ENCODE measurements at regions not wholly inside any gene's neighbourhood (a gene's known extent, or its start where the extent isn't known, plus 50 kb on each side); places are given as distances from the start of the nearest gene placed in this dataset.
A peak's percentile ranks its signal among the peaks of the same experiment; 100 is the strongest.

DNA sequence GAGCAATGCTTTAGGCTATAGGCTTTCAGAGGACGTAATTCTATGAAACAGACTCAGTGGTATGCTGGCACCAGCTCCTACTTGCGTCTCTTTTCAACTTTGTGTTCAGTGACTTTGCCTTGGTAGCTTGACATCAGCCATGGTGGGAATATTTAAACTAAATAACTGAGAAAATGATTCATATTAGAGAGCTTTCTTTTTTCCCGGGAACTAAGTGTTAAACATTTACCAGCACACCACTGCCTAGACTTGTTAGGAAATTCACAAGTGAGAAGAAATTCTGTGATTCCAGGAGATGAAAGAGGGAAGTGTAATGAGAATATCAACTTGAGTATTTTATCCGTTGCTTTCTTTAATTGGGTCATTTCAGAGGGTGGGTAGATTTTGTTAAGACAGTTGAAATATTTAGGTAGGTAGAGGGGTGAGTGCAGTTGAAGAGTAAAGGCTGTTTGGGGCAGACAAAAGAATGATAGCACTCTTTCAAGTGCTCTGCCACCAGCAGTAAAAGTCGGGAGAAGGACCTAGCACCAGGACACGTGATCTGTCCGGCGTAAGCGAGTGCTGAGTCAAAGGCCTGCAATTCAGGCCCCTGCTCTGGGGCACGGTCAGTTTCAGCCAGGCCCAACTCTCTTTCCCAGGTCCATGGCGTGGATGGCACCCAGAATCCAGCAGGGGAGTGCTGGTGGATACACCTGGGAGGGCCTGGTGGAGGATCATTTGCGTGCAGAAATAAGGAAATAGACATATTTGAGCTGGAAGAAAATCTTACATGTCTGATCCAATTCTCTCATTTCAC is 206.3 kb downstream of the SNX10 start:
- intact Hi-C loops (cut with DNase I), result no loop called here
- DNase-seq, result no peak
- H3K27ac ChIP-seq, result no peak overlapping the region
- no peaks in the 10 kb centered on the region for H3K36me3 ChIP-seq
- TF ChIP-seq CTCF (IDR thresholded peaks at IDR 0.05) (no peak), POLR2A (IDR thresholded peaks at IDR 0.05) (no peak)
- H3K9me3 ChIP-seq, result no peaks in the 10 kb centered on the region
- peaks cover 0 to 5% (median 0%) of the 10 kb centered on the region in 4 donors for H3K27me3 ChIP-seq
- H3K4me1 ChIP-seq, result peaks cover 0 to 9% (median 0%) of the 10 kb centered on the region in 3 donors
- WGBS, 2 donors, result 79 to 88% methylated on average over 11 to 12 of the region's 12 CpGs
- H3K4me3 ChIP-seq, result no peak overlapping the region

DNA sequence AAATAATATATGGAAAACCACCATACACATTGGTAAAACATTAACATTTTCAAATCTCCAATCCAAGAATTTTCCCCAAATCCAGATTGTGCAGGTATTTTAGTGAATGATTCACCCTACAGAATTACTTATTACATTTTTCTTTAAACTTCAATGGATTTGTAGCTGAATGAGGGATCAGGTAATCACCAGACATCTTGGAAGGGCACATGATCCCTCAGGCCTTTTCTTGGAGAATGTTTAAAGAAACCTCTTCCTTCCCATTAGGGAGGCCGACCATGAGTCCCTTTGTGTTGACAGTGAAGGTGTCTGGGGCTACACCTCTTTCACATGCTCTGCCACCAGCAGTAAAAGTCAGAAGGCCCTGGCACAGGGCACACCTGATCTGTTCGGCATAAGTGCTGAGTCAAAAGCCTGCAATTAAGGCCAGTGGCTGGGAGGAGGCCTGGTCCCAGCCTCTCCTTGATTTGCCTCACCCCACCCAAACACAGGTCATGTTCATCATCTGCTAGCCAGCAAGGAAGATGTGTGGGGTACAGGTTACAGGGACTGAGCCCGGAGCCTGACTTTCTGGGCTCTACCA is 207.7 kb downstream of the SNX10 start:
- H3K9me3 ChIP-seq, result no peaks in the 10 kb centered on the region
- H3K4me1 ChIP-seq, result peaks cover 0 to 6% (median 0%) of the 10 kb centered on the region in 3 donors
- intact Hi-C loops (cut with DNase I), result no loop called here
- no peak for DNase-seq
- H3K36me3 ChIP-seq, result no peaks in the 10 kb centered on the region
- no peak for TF ChIP-seq POLR2A (IDR thresholded peaks at IDR 0.05)
- TF ChIP-seq CTCF (IDR thresholded peaks at IDR 0.05), result no peak
- no peak overlapping the region for H3K4me3 ChIP-seq
- H3K27me3 ChIP-seq, result peaks cover 0 to 20% (median 0%) of the 10 kb centered on the region in 4 donors
- 68 to 70% methylated on average over 2 to 3 of the region's 3 CpGs for WGBS, 2 donors
- H3K27ac ChIP-seq, result no peak overlapping the region

- no peak for DNase-seq
- WGBS, 2 donors, result 50 to 54% methylated on average over 6 of the region's 6 CpGs
- Histone ChIP-seq H3K27ac (no peak overlapping the region), H3K36me3 (no peaks in the 10 kb centered on the region), H3K4me1 (peaks cover 0 to 6% (median 0%) of the 10 kb centered on the region in 3 donors), H3K9me3 (no peaks in the 10 kb centered on the region), H3K4me3 (no peak overlapping the region), H3K27me3 (peaks cover 0 to 20% (median 0%) of the 10 kb centered on the region in 4 donors)
- no peak for TF ChIP-seq POLR2A (IDR thresholded peaks at IDR 0.05)
- TF ChIP-seq CTCF (IDR thresholded peaks at IDR 0.05), result peak in 4 of 6 experiments; percentile 29 to 65 (median 47)
- intact Hi-C loops (cut with DNase I), result no loop called here
Observed at GRCh38 chr7:26500749-26501352, 209.2 kb downstream of the SNX10 start.

- no peak for DNase-seq
- Histone ChIP-seq H3K27me3 (peaks cover 0 to 45% (median 0%) of the 10 kb centered on the region in 4 donors), H3K27ac (no peak overlapping the region), H3K4me3 (no peak overlapping the region), H3K9me3 (no peaks in the 10 kb centered on the region), H3K4me1 (peaks cover 0 to 1% (median 0%) of the 10 kb centered on the region in 3 donors), H3K36me3 (no peaks in the 10 kb centered on the region)
- WGBS, 2 donors, result 77 to 84% methylated on average over 6 of the region's 6 CpGs
- TF ChIP-seq CTCF (IDR thresholded peaks at IDR 0.05), result no peak
- TF ChIP-seq POLR2A (IDR thresholded peaks at IDR 0.05), result no peak
- intact Hi-C loops (cut with DNase I), result no loop called here
Observed at GRCh38 chr7:26504411-26505120, 212.9 kb downstream of the SNX10 start.

Data from esophagus squamous epithelium (tissue), 5 donors.